ENCODE measurements at regions not wholly inside any gene's neighbourhood (a gene's known extent, or its start where the extent isn't known, plus 50 kb on each side); places are given as distances from the start of the nearest gene placed in this dataset.

DNA sequence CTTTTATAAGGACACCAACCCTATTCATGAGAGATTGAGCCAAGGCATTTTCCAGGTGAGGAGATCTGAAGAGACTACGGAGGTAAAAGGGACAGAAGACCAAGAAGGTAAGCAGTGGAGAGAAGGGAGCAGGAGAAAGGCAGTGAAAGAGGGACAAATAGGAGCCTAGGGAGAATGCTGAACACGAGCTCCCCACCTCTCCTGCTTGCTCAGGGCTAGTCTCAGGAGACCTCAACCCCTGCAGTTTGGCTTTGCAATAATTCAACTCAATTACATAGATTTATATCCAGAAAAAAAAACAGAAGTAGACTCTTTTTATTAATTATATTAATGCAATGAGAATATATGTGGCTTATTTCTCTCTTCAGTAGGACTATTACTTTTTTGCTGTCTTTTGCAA, 91.0 kb upstream of the DDX18 start:
- H3K27ac ChIP-seq: no peak overlapping the region
- intact Hi-C loops (cut with DNase I; ENCODE audit: low total_unique reads): no loop called here
- no peaks in the 10 kb centered on the region for H3K27me3 ChIP-seq
- TF ChIP-seq CTCF (IDR thresholded peaks at IDR 0.05) (no peak), POLR2A (IDR thresholded peaks at IDR 0.05) (no peak)
- DNase-seq: no peak
- H3K4me1 ChIP-seq: no peaks in the 10 kb centered on the region
- no peaks in the 10 kb centered on the region for H3K36me3 ChIP-seq (ENCODE audit: low read depth, missing control alignments)
- no peak overlapping the region for H3K4me3 ChIP-seq
- H3K9me3 ChIP-seq: no peaks in the 10 kb centered on the region
- 74 to 77% methylated on average over 2 of the region's 2 CpGs for WGBS, 2 donors

GRCh38 chr2:117723888-117724434, 90.5 kb upstream of the DDX18 start:
- TF ChIP-seq CTCF (IDR thresholded peaks at IDR 0.05) (no peak), POLR2A (IDR thresholded peaks at IDR 0.05) (no peak)
- Histone ChIP-seq H3K27me3 (no peaks in the 10 kb centered on the region), H3K36me3 (ENCODE audit: low read depth, missing control alignments) (no peaks in the 10 kb centered on the region), H3K4me3 (no peak overlapping the region), H3K4me1 (no peaks in the 10 kb centered on the region), H3K9me3 (no peaks in the 10 kb centered on the region), H3K27ac (no peak overlapping the region)
- 81 to 85% methylated on average over 9 of the region's 9 CpGs for WGBS, 2 donors
- DNase-seq: no peak
- intact Hi-C loops (cut with DNase I; ENCODE audit: low total_unique reads): no loop called here

DNA sequence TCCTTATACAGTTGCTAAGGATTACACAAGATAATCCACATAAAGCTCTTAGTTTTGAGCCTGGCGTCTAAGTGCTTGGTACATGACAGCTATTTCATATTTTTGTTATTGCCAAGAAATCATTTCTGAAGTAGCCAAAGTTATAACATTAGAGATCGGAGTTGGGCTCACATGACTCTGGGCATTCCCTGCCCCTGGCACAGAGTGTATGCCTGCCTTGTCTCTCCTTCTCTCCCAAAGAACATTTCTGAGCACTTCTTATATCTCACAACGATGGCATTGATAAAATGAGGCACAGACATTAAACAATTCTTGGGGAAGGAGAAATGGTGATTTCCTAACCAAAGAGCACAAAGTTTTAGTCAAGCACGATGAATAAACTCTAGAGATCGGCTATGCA, 87.7 kb upstream of the DDX18 start:
- Histone ChIP-seq H3K4me1 (no peaks in the 10 kb centered on the region), H3K27ac (no peak overlapping the region), H3K4me3 (no peak overlapping the region), H3K36me3 (ENCODE audit: low read depth, missing control alignments) (no peaks in the 10 kb centered on the region), H3K27me3 (no peaks in the 10 kb centered on the region), H3K9me3 (no peaks in the 10 kb centered on the region)
- TF ChIP-seq POLR2A (IDR thresholded peaks at IDR 0.05) (no peak), CTCF (IDR thresholded peaks at IDR 0.05) (no peak)
- DNase-seq: no peak
- intact Hi-C loops (cut with DNase I; ENCODE audit: low total_unique reads): no loop called here
- WGBS, 2 donors: 81 to 87% methylated on average over 5 of the region's 5 CpGs

DNA sequence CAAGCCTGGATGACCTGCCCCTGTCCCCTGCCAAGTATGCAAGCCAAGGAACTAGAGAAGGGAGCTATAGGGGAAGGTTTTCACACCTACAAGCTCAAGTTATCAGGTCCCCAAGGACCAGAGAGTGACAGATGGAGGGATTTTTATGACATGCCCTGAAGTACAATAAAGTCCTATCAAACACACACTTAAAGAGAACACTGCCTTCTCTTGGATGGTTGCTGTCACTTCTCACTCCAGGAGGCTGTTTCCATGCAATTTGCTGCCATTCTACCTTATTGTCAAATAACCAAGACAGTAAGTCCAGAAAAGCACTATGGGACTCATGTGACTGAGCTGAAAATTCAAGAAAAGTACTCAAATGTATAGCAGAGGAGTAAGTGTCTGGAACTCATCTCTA, 76.6 kb upstream of the DDX18 start:
- no peaks in the 10 kb centered on the region for H3K9me3 ChIP-seq
- no peaks in the 10 kb centered on the region for H3K36me3 ChIP-seq (ENCODE audit: low read depth, missing control alignments)
- intact Hi-C loops (cut with DNase I; ENCODE audit: low total_unique reads): no loop called here
- no peak overlapping the region for H3K4me3 ChIP-seq
- no peaks in the 10 kb centered on the region for H3K27me3 ChIP-seq
- H3K27ac ChIP-seq: no peak overlapping the region
- TF ChIP-seq POLR2A (IDR thresholded peaks at IDR 0.05): no peak
- TF ChIP-seq CTCF (IDR thresholded peaks at IDR 0.05): no peak
- DNase-seq: no peak
- no peaks in the 10 kb centered on the region for H3K4me1 ChIP-seq

- Histone ChIP-seq H3K4me1 (no peaks in the 10 kb centered on the region), H3K4me3 (no peak overlapping the region), H3K27me3 (no peaks in the 10 kb centered on the region), H3K27ac (no peak overlapping the region), H3K36me3 (ENCODE audit: low read depth, missing control alignments) (no peaks in the 10 kb centered on the region), H3K9me3 (no peaks in the 10 kb centered on the region)
- TF ChIP-seq CTCF (IDR thresholded peaks at IDR 0.05) (no peak), POLR2A (IDR thresholded peaks at IDR 0.05) (no peak)
- intact Hi-C loops (cut with DNase I; ENCODE audit: low total_unique reads): no loop called here
- WGBS, 2 donors: 77 to 87% methylated on average over 2 of the region's 2 CpGs
- no peak for DNase-seq
Measured at GRCh38 chr2:117738991-117739839, 75.3 kb upstream of the DDX18 start.
